GM12873 (cell line): ENCODE measurements at regions not wholly inside any gene's neighbourhood (a gene's known extent, or its start where the extent isn't known, plus 50 kb on each side); places are given as distances from the start of the nearest gene placed in this dataset.

Experiments used
- TF ChIP-seq, protein P1 (sequence below): IDR thresholded peaks from 2 replicates; pipeline ENCODE4 v1.5.1; 2012; ENCODE audit warnings: low read depth, mild to moderate bottlenecking, moderate library complexity, low read length, control low read depth; ENCODE audit not compliant: insufficient read depth; ENCODE audit errors: missing control alignments

DNA sequence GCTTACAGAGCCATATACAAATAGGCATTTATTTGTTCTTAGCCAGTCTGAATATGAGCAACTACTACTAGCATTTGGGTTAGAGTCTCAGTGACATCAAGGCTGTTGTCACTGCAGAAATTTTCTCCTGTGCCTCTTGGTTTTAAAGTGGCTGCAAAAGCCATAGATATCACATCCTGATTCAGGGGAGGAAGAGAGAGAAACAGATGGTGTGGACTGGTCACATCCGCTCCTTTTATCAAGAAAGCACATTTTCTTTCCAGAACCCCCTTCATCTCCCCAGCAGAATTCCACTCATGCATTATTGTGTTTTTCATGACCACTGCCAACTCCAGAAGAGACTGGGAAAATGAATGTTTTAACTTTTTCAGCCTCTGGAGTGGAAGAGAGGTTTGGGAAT lies 69.8 kb downstream of the PTTG1 start:
- TF ChIP-seq, protein P1, sequence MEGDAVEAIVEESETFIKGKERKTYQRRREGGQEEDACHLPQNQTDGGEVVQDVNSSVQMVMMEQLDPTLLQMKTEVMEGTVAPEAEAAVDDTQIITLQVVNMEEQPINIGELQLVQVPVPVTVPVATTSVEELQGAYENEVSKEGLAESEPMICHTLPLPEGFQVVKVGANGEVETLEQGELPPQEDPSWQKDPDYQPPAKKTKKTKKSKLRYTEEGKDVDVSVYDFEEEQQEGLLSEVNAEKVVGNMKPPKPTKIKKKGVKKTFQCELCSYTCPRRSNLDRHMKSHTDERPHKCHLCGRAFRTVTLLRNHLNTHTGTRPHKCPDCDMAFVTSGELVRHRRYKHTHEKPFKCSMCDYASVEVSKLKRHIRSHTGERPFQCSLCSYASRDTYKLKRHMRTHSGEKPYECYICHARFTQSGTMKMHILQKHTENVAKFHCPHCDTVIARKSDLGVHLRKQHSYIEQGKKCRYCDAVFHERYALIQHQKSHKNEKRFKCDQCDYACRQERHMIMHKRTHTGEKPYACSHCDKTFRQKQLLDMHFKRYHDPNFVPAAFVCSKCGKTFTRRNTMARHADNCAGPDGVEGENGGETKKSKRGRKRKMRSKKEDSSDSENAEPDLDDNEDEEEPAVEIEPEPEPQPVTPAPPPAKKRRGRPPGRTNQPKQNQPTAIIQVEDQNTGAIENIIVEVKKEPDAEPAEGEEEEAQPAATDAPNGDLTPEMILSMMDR = no peak

DNA sequence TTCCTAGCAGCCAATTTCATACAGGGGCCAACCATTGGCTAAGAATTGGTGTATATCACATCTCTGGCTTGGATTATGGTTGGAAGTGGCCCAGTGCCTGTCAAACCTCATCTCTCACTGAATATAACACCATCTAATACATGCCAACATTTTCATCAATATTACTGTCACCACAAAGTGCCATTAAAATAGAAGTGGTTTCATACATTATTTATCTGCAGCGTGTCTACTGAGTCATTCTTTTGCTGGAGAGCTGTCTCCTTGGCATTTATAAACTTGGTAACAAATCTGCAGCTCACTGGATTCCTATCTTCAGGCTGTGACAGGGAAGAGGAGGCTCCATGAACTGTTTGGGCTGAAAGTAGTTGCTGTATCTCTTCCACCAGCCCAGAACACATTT lies 70.9 kb downstream of the PTTG1 start:
- TF ChIP-seq, protein P1 = no peak

DNA sequence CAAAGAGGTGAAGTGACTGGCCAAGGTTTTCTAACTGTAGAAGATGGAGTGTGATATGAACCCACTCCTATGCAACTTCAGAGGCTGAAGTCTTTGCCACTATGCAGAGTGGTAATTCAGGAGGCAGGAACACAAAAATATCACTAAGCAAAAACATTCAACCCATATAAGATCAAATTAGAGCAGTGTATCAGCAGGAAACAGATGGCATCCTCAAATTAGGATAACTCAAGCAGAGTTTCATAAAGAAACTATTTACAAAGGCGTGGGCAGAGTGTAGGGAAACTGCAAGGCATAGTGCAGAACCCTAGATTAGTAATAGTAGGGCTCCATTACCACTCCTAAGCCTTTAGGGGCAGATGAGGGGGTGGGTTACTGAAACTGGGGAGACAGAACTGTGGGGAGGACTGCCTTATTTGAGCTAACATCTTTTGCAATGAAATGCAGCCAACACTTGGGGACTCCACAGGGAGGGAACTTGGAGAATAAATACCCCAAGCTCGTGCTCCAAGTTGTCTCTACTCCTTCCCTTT lies 72.2 kb downstream of the PTTG1 start:
- TF ChIP-seq, protein P1 = no peak

DNA sequence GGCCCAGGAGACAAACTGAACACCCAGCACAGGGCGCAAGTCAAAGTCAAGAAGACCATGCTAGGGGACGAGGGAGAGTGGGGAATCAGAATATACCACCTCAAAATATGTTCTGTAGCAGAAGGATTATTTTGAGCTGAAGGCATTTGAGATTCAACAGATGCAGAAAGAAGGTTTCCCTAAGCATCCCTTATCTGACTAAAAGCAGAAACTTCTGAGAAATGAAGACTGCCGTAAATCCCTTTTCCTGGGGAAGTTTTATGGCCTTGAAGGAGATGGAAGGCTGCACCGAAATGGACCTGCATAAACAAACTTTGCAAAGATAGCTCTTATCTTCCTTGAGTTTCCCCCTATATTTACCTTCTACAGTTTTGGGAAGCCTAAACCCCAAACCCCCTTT lies 72.8 kb downstream of the PTTG1 start:
- TF ChIP-seq, protein P1 = no peak

DNA sequence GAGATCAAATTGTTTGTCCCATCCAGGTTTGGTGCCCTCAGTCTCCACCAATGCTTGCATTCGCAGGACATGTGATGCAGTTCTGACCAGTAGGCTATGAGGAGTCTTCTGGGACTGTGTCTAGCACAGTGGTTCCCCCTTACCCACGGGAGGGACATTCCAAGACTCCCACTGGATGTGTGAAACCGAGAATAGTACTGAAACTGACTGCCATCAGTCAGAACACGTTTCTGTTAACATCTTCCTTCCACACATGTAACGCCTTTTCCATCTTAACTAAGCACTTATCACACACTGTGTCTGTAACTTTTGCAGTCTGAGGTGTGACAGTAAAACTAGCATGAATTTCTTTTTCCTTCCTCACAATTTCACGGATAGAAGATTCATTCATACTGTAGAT lies 74.7 kb downstream of the PTTG1 start:
- TF ChIP-seq, protein P1 = no peak

DNA sequence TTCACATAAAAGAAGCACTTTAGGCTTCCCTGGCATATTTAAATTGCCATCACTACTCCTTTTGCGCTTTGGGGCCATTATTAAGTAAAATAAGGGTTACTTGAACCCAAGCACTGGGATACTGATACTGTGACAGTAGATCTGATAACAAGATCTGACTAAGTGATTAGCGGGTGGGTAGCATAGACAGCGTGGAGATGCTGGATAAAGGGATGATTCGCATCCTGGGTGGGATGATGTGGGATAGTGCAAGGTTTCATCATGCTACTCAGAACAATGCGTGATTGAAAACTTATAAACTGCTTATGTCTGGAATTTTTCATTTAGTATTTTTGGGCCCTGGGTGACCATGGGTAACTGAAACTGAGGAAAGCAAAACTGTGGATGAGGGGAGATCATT lies 75.1 kb downstream of the PTTG1 start:
- TF ChIP-seq, protein P1 = no peak

DNA sequence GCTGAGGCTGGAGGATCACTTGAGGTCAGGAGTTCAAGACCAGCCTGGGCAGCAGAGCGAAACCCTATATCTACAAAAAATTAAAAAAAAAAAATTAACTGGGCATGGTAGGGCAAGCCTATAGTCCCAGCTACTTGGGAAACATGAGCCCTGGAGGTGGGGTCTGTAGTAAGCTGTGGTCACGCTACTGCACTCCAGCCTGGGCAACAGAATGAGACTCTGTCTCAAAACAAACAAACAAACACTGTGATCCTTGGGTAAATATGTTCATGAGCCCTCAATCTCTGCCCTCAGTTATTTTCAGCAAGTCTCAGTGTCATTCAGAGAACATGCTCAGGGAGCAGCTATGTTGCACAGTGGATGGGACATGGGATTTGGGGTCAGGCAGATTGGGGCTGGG lies 76.2 kb downstream of the PTTG1 start:
- TF ChIP-seq, protein P1 = no peak
